Osteoblast (primary cell): ENCODE measurements at regions not wholly inside any gene's neighbourhood (a gene's known extent, or its start where the extent isn't known, plus 50 kb on each side); places are given as distances from the start of the nearest gene placed in this dataset.
"Not testable (repeated sequence)": the region's sequence is repeated elsewhere in the genome, so short reads cannot be mapped to it uniquely, and the experiment has no call there.

Experiments used
- DNase-seq: peaks from one replicate; pipeline ENCODE4 v3.0.0; 2011; ENCODE audit warnings: low spot score, mixed read lengths; ENCODE audit not compliant: insufficient read length; ENCODE audit errors: missing footprints
- H2AFZ ChIP-seq: 2 replicates; pipeline ENCODE4 v1.6.0; 2011; ENCODE audit warnings: mild to moderate bottlenecking, low read length
- H3K27ac ChIP-seq: 2 replicates; pipeline ENCODE4 v1.5.1; 2011; ENCODE audit warnings: mild to moderate bottlenecking, low read depth, low read length, moderate library complexity
- H3K27me3 ChIP-seq: 2 replicates; pipeline ENCODE4 v1.6.0; 2012; ENCODE audit warnings: mild to moderate bottlenecking, control low read depth, inconsistent platforms, low read length, moderate library complexity; ENCODE audit not compliant: insufficient read depth
- H3K36me3 ChIP-seq: 2 replicates; pipeline ENCODE4 v1.5.1; 2011; ENCODE audit warnings: mild to moderate bottlenecking, low read length, control low read depth, moderate library complexity; ENCODE audit not compliant: insufficient read depth
- H3K4me1 ChIP-seq: 2 replicates; pipeline ENCODE4 v1.5.1; 2011; ENCODE audit warnings: mild to moderate bottlenecking, low read length, control low read depth, moderate library complexity; ENCODE audit not compliant: insufficient read depth
- H3K4me2 ChIP-seq: 2 replicates; pipeline ENCODE4 v1.6.0; 2011; ENCODE audit warnings: mild to moderate bottlenecking, low read length; ENCODE audit not compliant: insufficient read depth
- H3K4me3 ChIP-seq: fragments of 200-600 bp; sonication (generic); 3 replicates; pipeline ENCODE4 v1.5.1; 2012; ENCODE audit warnings: mild to moderate bottlenecking, low read length, inconsistent platforms; ENCODE audit not compliant: insufficient read depth
- H3K79me2 ChIP-seq: 2 replicates; pipeline ENCODE4 v1.6.0; 2012; ENCODE audit warnings: mild to moderate bottlenecking, low read length, control low read depth, inconsistent platforms; ENCODE audit not compliant: insufficient read depth
- H3K9me3 ChIP-seq: 2 replicates; pipeline ENCODE4 v1.5.1; 2011; ENCODE audit warnings: low read depth, low read length, control low read depth
- H4K20me1 ChIP-seq: 2 replicates; pipeline ENCODE4 v1.6.0; 2012; ENCODE audit warnings: mild to moderate bottlenecking, low read length, control low read depth; ENCODE audit not compliant: insufficient read depth
- CTCF ChIP-seq: IDR thresholded peaks from 2 replicates; pipeline ENCODE4 v1.5.1; 2011; ENCODE audit warnings: mild to moderate bottlenecking, low read depth, low read length, moderate library complexity; ENCODE audit errors: extremely low read depth

DNA sequence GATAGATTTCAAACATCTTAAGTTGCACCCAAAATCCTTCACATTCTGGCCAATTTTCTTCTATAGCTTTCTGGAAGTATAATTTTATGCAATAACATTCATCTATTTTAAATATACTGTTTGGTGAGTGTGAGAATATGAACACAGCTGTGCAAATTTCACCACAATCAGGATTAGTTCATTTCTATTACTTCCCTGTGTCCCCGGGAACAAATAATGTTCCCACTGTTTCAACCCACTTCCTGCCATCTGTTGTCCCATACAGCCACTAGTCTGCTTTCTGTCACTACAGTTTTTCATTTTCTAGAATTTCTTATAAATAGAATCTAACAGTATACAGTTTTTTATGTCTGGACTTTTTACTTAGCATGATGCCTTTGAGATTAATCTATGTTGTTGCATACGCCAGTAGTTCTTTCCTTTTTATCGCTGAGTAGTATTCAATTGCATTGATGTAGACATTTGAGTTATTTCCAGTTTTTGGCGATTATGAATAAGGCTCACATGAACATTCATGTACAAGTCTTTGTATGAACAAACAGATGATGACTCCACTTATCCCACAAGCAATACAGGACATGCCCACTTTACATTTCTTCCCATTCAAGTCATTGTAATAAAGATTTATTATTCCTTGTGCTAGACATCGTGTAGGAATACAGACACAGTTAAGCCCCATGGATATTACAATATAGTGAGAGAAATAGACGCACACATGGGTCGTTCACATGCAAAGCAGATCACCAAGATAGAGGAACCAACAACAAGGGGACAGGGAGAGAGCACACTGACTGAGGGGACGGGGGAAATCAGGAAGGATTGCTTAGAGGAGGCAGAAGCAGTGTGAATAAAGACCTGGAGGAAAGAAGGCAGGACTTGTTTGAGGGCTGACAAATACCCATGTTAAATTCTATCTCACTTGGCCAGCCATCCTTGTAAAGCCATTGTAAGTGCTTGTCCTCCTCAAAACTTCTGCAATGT, 72.9 kb upstream of the PAX8 start:
- H3K4me3 ChIP-seq = no peak overlapping the region
- no peaks in the 10 kb centered on the region for H3K4me1 ChIP-seq
- no peak for DNase-seq
- peaks cover 2% of the 10 kb centered on the region for H3K27me3 ChIP-seq
- H3K36me3 ChIP-seq = no peaks in the 10 kb centered on the region
- TF ChIP-seq CTCF = no peak
- no peak overlapping the region for H2AFZ ChIP-seq
- H3K27ac ChIP-seq = no peak overlapping the region
- H3K4me2 ChIP-seq = no peak overlapping the region
- no peaks in the 10 kb centered on the region for H3K9me3 ChIP-seq
- H3K79me2 ChIP-seq = no peaks in the 10 kb centered on the region
- H4K20me1 ChIP-seq = no peaks in the 10 kb centered on the region

GRCh38 chr2:113343800-113344199, 65.1 kb upstream of the PAX8 start:
- not testable (repeated sequence) for H3K27me3 ChIP-seq, H3K36me3 ChIP-seq, H3K79me2 ChIP-seq, H3K4me3 ChIP-seq, H3K4me1 ChIP-seq, DNase-seq, H3K9me3 ChIP-seq, H2AFZ ChIP-seq, H4K20me1 ChIP-seq, H3K27ac ChIP-seq, H3K4me2 ChIP-seq

DNA sequence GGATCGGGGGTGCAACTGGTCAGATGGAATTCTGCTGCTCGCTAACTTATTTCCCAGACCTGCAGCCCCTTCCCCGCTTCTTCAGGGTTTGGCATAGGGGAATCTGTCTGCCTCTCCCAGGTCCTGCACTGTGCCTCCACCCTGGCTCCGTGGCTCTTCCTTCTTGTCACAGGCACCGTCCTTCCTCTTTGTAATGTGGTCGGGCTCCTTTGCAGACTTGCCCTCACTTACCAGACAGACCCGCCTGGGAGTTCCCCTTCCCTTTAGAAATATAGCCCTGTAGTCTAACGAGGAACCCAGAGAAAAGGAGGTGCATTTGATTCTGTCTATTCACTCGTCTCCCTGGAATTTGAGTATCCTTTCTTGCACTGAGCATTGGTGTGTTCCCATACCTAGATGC, 63.9 kb upstream of the PAX8 start:
- Histone ChIP-seq H2AFZ (no peak overlapping the region), H3K4me2 (no peak overlapping the region), H4K20me1 (no peaks in the 10 kb centered on the region), H3K27me3 (peaks cover 2% of the 10 kb centered on the region), H3K4me1 (no peaks in the 10 kb centered on the region), H3K9me3 (no peaks in the 10 kb centered on the region), H3K79me2 (no peaks in the 10 kb centered on the region), H3K27ac (no peak overlapping the region), H3K36me3 (no peaks in the 10 kb centered on the region), H3K4me3 (no peak overlapping the region)
- DNase-seq = no peak
- no peak for TF ChIP-seq CTCF

- H3K36me3 ChIP-seq, H3K27me3 ChIP-seq, H3K4me2 ChIP-seq, H3K9me3 ChIP-seq, H3K27ac ChIP-seq, H2AFZ ChIP-seq, H3K4me3 ChIP-seq, DNase-seq, H4K20me1 ChIP-seq, H3K79me2 ChIP-seq, H3K4me1 ChIP-seq: not testable (repeated sequence)
Observed at GRCh38 chr2:113341870-113342253, 63.1 kb upstream of the PAX8 start.
